Heart left ventricle (tissue), 13 donors: ENCODE measurements at regions not wholly inside any gene's neighbourhood (a gene's known extent, or its start where the extent isn't known, plus 50 kb on each side); places are given as distances from the start of the nearest gene placed in this dataset.

Source experiments
- CTCF ChIP-seq, 12 donors: fragments of 200-600 bp; sonication (generic) in 4 of 12; IDR thresholded peaks; one replicate each; pipeline versions ENCODE4 v1.5.0 to v1.8.0; 2018 to 2022; ENCODE audit warnings: antibody characterized with exemption in 12 of 12, mild to moderate bottlenecking in 5 of 12
- POLR2A ChIP-seq, 2 donors: fragments of 450-650 bp; IDR thresholded peaks; one replicate each; pipeline ENCODE4 v1.6.1; 2017; ENCODE audit warnings: antibody characterized with exemption in 2 of 2, mild to moderate bottlenecking in 2 of 2, moderate library complexity in 2 of 2
- donor health status: ischemic (EF 13 %, LVEDD 7.1; RV severe dilation, severe dysfunction).
- donor health status: DM: no; HTN: yes; CAD: no.
- donor health status: DM: no; HTN: no; CAD: no.
- donor health status: ischemic (EF 25% LVEDD 6.9; RV normal size, moderate dysfunction).
- donor health status: ischemic (EF 25% LVEDD 5.7; RV mildly dilated, moderate dysfunction).
- donor health status: ischemic (EF 35%, LVEDD 5.7; RV mildly dilated, moderate dysfunction).
- donor health status: nonischemic (EF 11% LVEDD 7.7; RV severe dilation, severe dysfunction).
- donor health status: DM: yes; HTN: yes; CAD: no.
- donor health status: PGD.
- donor health status: ischemic (EF 29% LVEDD 5.4; RV normal size, mild dysfunction).
- donor health status: nonischemic (EF 23%, LVEDD 6.1; RV moderate dilation, normal function).

- no peak for TF ChIP-seq CTCF (IDR thresholded peaks at IDR 0.05)
- TF ChIP-seq POLR2A (IDR thresholded peaks at IDR 0.05), result no peak
These were observed 302.9 kb upstream of the TBX3 start for GRCh38 chr12:114986849-114987248.
